Keratinocyte (primary cell): ENCODE measurements at regions not wholly inside any gene's neighbourhood (a gene's known extent, or its start where the extent isn't known, plus 50 kb on each side); places are given as distances from the start of the nearest gene placed in this dataset.

Experiments
- EZH2 ChIP-seq: IDR thresholded peaks from one replicate; pipeline ENCODE4 v1.6.1; 2012; ENCODE audit warnings: inconsistent platforms, mild to moderate bottlenecking, low read length, moderate library complexity
- TF ChIP-seq, protein P1 (sequence below), 3 experiments: IDR thresholded peaks in 1 of 3; conservative IDR thresholded peaks in 1 of 3; optimal IDR thresholded peaks in 1 of 3; 2 replicates in 2 of 3; 3 replicates in 1 of 3; pipeline versions ENCODE3 to v1.5.1; 2011; ENCODE audit warnings: low read length in 3 of 3, mild to moderate bottlenecking in 3 of 3, moderate library complexity in 2 of 3, control low read depth in 1 of 3, inconsistent platforms in 1 of 3; ENCODE audit not compliant: insufficient read depth in 2 of 3; ENCODE audit errors: extremely low read depth in 1 of 3

GRCh38 chr2:157046396-157046795, 211.1 kb upstream of the GALNT5 start:
- TF ChIP-seq EZH2, result no peak
- TF ChIP-seq, protein P1, sequence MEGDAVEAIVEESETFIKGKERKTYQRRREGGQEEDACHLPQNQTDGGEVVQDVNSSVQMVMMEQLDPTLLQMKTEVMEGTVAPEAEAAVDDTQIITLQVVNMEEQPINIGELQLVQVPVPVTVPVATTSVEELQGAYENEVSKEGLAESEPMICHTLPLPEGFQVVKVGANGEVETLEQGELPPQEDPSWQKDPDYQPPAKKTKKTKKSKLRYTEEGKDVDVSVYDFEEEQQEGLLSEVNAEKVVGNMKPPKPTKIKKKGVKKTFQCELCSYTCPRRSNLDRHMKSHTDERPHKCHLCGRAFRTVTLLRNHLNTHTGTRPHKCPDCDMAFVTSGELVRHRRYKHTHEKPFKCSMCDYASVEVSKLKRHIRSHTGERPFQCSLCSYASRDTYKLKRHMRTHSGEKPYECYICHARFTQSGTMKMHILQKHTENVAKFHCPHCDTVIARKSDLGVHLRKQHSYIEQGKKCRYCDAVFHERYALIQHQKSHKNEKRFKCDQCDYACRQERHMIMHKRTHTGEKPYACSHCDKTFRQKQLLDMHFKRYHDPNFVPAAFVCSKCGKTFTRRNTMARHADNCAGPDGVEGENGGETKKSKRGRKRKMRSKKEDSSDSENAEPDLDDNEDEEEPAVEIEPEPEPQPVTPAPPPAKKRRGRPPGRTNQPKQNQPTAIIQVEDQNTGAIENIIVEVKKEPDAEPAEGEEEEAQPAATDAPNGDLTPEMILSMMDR (optimal IDR thresholded peaks at IDR 0.05 in 1 of 3, IDR thresholded peaks at IDR 0.05 in 1 of 3, conservative IDR thresholded peaks at IDR 0.05 in 1 of 3; ENCODE audit: extremely low read depth in 1 of 3, insufficient read depth in 2 of 3, low read length in 3 of 3), result no peak
